ENCODE measurements at regions not wholly inside any gene's neighbourhood (a gene's known extent, or its start where the extent isn't known, plus 50 kb on each side); places are given as distances from the start of the nearest gene placed in this dataset.

DNA sequence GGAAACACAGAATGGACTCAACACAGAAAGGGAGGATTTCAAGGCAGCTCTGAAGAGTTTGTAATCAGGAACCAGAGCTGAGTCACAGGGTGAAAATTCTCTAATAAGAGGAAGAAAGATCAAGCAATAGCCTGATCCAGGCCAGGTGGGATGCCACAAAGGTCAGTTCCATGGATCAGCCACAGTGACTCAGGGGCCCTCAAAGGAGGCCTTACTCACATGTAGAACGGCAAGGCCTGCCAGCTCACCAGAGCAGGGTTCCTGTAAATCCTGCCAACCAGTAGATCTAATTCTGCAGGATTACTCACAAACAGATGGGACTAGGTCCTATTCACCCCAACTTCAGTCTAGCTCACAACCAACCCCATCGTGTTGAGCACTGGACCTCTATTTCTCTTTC is 78.3 kb upstream of the PPP2R3A start:
- no peak for TF ChIP-seq YY1 (IDR thresholded peaks at IDR 0.05; ENCODE audit: insufficient read depth, insufficient read length)
- TF ChIP-seq ZNF274 (IDR thresholded peaks at IDR 0.05; ENCODE audit: low read depth, low read length) = no peak

All from NT2/D1 (cell line).